ENCODE measurements at regions not wholly inside any gene's neighbourhood (a gene's known extent, or its start where the extent isn't known, plus 50 kb on each side); places are given as distances from the start of the nearest gene placed in this dataset.

GRCh38 chrX:42073448-42073847 lies 150.1 kb upstream of the CASK start:
- no peak overlapping the region for H3K9ac ChIP-seq (ENCODE audit: insufficient read depth in 1 of 2, low read length in 2 of 2)
- ATAC-seq (ENCODE audit: insufficient read depth, low FRiP score), result no peak
- TF ChIP-seq CTCF (IDR thresholded peaks at IDR 0.05; ENCODE audit: control extremely low read depth, extremely low read depth), result no peak
- H3K27ac ChIP-seq (ENCODE audit: low read depth in 1 of 2, low read length in 1 of 2), result no peak overlapping the region
- no peak overlapping the region for H3K4me3 ChIP-seq
- DNase-seq, result no peak
- 68 to 86% methylated on average over 3 of the region's 3 CpGs for WGBS, 2 donors
- H3K9me3 ChIP-seq (ENCODE audit: control insufficient read depth in 4 of 4, insufficient read depth in 3 of 4, low read length in 3 of 4), result peaks cover 0 to 5% (median 0%) of the 10 kb centered on the region in 4 donors
- H3K4me1 ChIP-seq (ENCODE audit: control insufficient read depth in 5 of 5, insufficient read depth in 5 of 5, low read length in 5 of 5), result no peaks in the 10 kb centered on the region
- peaks cover 5 to 21% (median 5%) of the 10 kb centered on the region in 3 donors for H3K27me3 ChIP-seq (ENCODE audit: control insufficient read depth in 3 of 3, insufficient read depth in 3 of 3, low read length in 2 of 3)
- no peaks in the 10 kb centered on the region for H3K36me3 ChIP-seq (ENCODE audit: control insufficient read depth in 4 of 4, insufficient read depth in 4 of 4, low read length in 4 of 4)

GRCh38 chrX:42070866-42071265 lies 147.5 kb upstream of the CASK start:
- Histone ChIP-seq H3K27ac (ENCODE audit: low read depth in 1 of 2, low read length in 1 of 2) (no peak overlapping the region), H3K9ac (ENCODE audit: insufficient read depth in 1 of 2, low read length in 2 of 2) (no peak overlapping the region), H3K36me3 (ENCODE audit: control insufficient read depth in 4 of 4, insufficient read depth in 4 of 4, low read length in 4 of 4) (no peaks in the 10 kb centered on the region), H3K4me1 (ENCODE audit: control insufficient read depth in 5 of 5, insufficient read depth in 5 of 5, low read length in 5 of 5) (no peaks in the 10 kb centered on the region), H3K27me3 (ENCODE audit: control insufficient read depth in 3 of 3, insufficient read depth in 3 of 3, low read length in 2 of 3) (peaks cover 0 to 30% (median 2%) of the 10 kb centered on the region in 3 donors), H3K9me3 (ENCODE audit: control insufficient read depth in 4 of 4, insufficient read depth in 3 of 4, low read length in 3 of 4) (peaks cover 0 to 1% (median 0%) of the 10 kb centered on the region in 4 donors), H3K4me3 (no peak overlapping the region)
- DNase-seq (no peak), ATAC-seq (ENCODE audit: insufficient read depth, low FRiP score) (no peak)
- TF ChIP-seq CTCF (IDR thresholded peaks at IDR 0.05; ENCODE audit: control extremely low read depth, extremely low read depth), result no peak

DNA sequence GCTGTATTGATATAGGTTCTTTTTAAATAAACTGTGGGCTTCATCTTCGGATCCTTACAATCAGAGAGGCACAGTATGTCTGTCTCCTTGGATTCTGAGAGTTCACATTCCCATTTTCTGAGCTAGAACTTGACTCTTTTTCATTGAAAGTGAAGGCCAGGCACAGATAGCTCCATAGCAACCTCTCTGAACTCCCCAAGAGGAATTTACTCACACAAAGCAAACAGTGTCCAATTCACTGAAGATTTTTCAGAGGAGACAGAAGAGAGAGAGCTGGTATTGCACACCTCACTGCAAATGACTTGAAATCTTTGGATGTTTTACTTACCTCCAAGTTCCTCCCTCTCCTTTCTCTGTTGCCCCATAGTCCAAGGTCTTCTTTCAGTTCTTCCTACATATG lies 130.9 kb upstream of the CASK start:
- ATAC-seq (ENCODE audit: insufficient read depth, low FRiP score) (no peak), DNase-seq (no peak)
- Histone ChIP-seq H3K4me3 (no peak overlapping the region), H3K27ac (ENCODE audit: low read depth in 1 of 2, low read length in 1 of 2) (no peak overlapping the region), H3K9me3 (ENCODE audit: control insufficient read depth in 4 of 4, insufficient read depth in 3 of 4, low read length in 3 of 4) (peaks cover 0 to 12% (median 0%) of the 10 kb centered on the region in 4 donors), H3K9ac (ENCODE audit: insufficient read depth in 1 of 2, low read length in 2 of 2) (no peak overlapping the region), H3K36me3 (ENCODE audit: control insufficient read depth in 4 of 4, insufficient read depth in 4 of 4, low read length in 4 of 4) (no peaks in the 10 kb centered on the region), H3K27me3 (ENCODE audit: control insufficient read depth in 3 of 3, insufficient read depth in 3 of 3, low read length in 2 of 3) (peaks cover 0 to 8% (median 3%) of the 10 kb centered on the region in 3 donors), H3K4me1 (ENCODE audit: control insufficient read depth in 5 of 5, insufficient read depth in 5 of 5, low read length in 5 of 5) (no peaks in the 10 kb centered on the region)
- TF ChIP-seq CTCF (IDR thresholded peaks at IDR 0.05; ENCODE audit: control extremely low read depth, extremely low read depth), result no peak
- WGBS, 2 donors, result 68 to 93% methylated on average over 1 of the region's 1 CpG

- Histone ChIP-seq H3K9me3 (ENCODE audit: control insufficient read depth in 4 of 4, insufficient read depth in 3 of 4, low read length in 3 of 4) (peaks cover 0 to 15% (median 0%) of the 10 kb centered on the region in 4 donors), H3K9ac (ENCODE audit: insufficient read depth in 1 of 2, low read length in 2 of 2) (no peak overlapping the region), H3K36me3 (ENCODE audit: control insufficient read depth in 4 of 4, insufficient read depth in 4 of 4, low read length in 4 of 4) (no peaks in the 10 kb centered on the region), H3K27ac (ENCODE audit: low read depth in 1 of 2, low read length in 1 of 2) (no peak overlapping the region), H3K4me1 (ENCODE audit: control insufficient read depth in 5 of 5, insufficient read depth in 5 of 5, low read length in 5 of 5) (no peaks in the 10 kb centered on the region), H3K4me3 (no peak overlapping the region), H3K27me3 (ENCODE audit: control insufficient read depth in 3 of 3, insufficient read depth in 3 of 3, low read length in 2 of 3) (peaks cover 3 to 15% (median 5%) of the 10 kb centered on the region in 3 donors)
- TF ChIP-seq CTCF (IDR thresholded peaks at IDR 0.05; ENCODE audit: control extremely low read depth, extremely low read depth), result no peak
- DNase-seq, result no peak
- WGBS, 2 donors, result 74 to 97% methylated on average over 4 of the region's 4 CpGs
- no peak for ATAC-seq (ENCODE audit: insufficient read depth, low FRiP score)
These were observed 127.0 kb upstream of the CASK start for GRCh38 chrX:42050345-42050744.
